Uterus (tissue), 2 donors: ENCODE measurements at regions not wholly inside any gene's neighbourhood (a gene's known extent, or its start where the extent isn't known, plus 50 kb on each side); places are given as distances from the start of the nearest gene placed in this dataset.

Source experiments
- POLR2A ChIP-seq, 2 donors: fragments of 450-650 bp; IDR thresholded peaks; one replicate each; pipeline ENCODE4 v1.6.1; 2016; ENCODE audit warnings: antibody characterized with exemption in 2 of 2, mild to moderate bottlenecking in 1 of 2, moderate library complexity in 1 of 2
- TF ChIP-seq, protein P1 (sequence below), 4 experiments: fragments of 200-600 bp in 2 of 4; fragments of 450-650 bp in 2 of 4; sonication (generic) in 2 of 4; IDR thresholded peaks; one replicate each; pipeline ENCODE4 v1.5.1; 2016 to 2019; ENCODE audit warnings: antibody characterized with exemption in 4 of 4, mild to moderate bottlenecking in 2 of 4, moderate library complexity in 1 of 4

DNA sequence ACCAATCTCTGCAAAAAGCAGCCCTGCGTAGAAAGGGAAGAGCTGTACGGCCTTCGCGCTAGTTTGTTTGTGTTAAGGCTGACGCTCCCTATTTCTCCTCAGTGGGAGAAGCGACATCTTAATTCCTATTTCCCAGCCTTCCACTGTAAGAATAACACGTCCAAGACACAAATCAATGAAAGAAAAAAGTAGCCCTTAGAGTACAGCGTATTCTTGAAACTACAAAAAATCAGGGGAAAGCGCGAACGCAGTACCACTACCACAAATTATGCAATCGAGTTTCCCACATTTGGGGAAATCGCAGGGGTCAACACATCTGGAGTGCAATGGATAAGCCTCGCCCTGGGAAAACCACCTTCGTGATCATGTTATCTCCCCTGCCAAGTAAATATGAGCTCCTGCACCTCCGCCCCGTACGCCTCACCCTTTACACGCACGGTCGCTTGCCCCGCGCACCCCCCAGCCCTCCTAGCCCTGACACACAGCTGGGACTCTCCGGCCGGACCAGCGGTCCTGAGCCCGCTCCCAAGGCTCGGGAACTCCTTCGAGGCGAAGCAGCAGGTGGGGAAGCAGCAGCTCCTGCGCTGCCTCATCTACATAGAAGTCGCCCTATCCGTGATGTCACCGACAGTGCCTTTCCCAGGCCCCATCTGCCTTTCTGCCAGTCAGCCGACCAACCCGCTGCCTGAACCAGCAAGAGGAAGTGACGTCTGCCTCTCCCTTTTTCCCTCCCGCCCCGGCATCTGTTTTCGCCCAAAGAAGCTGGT is 94.7 kb downstream of the PPIAL4G start:
- TF ChIP-seq, protein P1, sequence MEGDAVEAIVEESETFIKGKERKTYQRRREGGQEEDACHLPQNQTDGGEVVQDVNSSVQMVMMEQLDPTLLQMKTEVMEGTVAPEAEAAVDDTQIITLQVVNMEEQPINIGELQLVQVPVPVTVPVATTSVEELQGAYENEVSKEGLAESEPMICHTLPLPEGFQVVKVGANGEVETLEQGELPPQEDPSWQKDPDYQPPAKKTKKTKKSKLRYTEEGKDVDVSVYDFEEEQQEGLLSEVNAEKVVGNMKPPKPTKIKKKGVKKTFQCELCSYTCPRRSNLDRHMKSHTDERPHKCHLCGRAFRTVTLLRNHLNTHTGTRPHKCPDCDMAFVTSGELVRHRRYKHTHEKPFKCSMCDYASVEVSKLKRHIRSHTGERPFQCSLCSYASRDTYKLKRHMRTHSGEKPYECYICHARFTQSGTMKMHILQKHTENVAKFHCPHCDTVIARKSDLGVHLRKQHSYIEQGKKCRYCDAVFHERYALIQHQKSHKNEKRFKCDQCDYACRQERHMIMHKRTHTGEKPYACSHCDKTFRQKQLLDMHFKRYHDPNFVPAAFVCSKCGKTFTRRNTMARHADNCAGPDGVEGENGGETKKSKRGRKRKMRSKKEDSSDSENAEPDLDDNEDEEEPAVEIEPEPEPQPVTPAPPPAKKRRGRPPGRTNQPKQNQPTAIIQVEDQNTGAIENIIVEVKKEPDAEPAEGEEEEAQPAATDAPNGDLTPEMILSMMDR (IDR thresholded peaks at IDR 0.05) = no peak
- TF ChIP-seq POLR2A (IDR thresholded peaks at IDR 0.05) = peak; percentile 39 to 66
